ENCODE measurements at regions not wholly inside any gene's neighbourhood (a gene's known extent, or its start where the extent isn't known, plus 50 kb on each side); places are given as distances from the start of the nearest gene placed in this dataset.

- no peak for ATAC-seq (ENCODE audit: insufficient read depth, low read depth)
- Histone ChIP-seq H4K20me1 (ENCODE audit: insufficient read depth, low read length) (no peaks in the 10 kb centered on the region), H3K9ac (ENCODE audit: low read depth, low read length) (no peak overlapping the region)
Observed at GRCh38 chr12:58272461-58272860, 331.1 kb downstream of the ATP23 start.

DNA sequence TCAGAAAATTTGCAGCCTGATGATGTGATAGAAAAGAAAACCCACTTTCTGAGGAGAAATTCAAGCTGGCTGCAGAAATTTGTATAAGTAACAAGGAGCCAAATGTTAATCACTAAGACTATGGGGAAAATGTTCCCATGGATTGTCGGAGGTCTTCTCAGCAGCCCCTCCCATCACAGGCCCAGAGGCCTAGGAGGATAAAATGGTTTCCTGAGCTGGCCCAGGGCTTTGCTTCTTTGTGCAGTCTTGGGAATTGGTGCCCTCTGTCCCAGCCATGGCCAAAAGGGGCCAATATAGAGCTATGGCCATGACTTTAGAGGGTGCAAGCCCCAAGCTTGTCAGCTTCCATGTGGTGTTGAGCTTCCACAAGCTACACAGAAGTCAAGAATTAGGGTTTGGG, 335.9 kb downstream of the ATP23 start:
- H3K79me2 ChIP-seq (ENCODE audit: insufficient read depth, low read length): no peaks in the 10 kb centered on the region
- H3K9me3 ChIP-seq (ENCODE audit: insufficient read depth, low read length, severe bottlenecking): peaks cover 8% of the 10 kb centered on the region
- ATAC-seq (ENCODE audit: insufficient read depth, low read depth) (no peak), DNase-seq (no peak)
- no peaks in the 10 kb centered on the region for H3K36me3 ChIP-seq (ENCODE audit: insufficient read depth, low read length)
- TF ChIP-seq, protein P1, sequence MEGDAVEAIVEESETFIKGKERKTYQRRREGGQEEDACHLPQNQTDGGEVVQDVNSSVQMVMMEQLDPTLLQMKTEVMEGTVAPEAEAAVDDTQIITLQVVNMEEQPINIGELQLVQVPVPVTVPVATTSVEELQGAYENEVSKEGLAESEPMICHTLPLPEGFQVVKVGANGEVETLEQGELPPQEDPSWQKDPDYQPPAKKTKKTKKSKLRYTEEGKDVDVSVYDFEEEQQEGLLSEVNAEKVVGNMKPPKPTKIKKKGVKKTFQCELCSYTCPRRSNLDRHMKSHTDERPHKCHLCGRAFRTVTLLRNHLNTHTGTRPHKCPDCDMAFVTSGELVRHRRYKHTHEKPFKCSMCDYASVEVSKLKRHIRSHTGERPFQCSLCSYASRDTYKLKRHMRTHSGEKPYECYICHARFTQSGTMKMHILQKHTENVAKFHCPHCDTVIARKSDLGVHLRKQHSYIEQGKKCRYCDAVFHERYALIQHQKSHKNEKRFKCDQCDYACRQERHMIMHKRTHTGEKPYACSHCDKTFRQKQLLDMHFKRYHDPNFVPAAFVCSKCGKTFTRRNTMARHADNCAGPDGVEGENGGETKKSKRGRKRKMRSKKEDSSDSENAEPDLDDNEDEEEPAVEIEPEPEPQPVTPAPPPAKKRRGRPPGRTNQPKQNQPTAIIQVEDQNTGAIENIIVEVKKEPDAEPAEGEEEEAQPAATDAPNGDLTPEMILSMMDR (IDR thresholded peaks at IDR 0.05; ENCODE audit: borderline replicate concordance, extremely low read depth, low read length, poor library complexity, severe bottlenecking): no peak
- no peak for TF ChIP-seq EZH2 (IDR thresholded peaks at IDR 0.05; ENCODE audit: borderline replicate concordance, low read depth, low read length, severe bottlenecking)
- no peak overlapping the region for H3K4me3 ChIP-seq (ENCODE audit: low read depth in 1 of 2, low read length in 2 of 2)
- H3K27me3 ChIP-seq (ENCODE audit: insufficient read depth, low read length, poor library complexity): no peaks in the 10 kb centered on the region
- H3K4me1 ChIP-seq (ENCODE audit: insufficient read depth, low read length): no peaks in the 10 kb centered on the region
- H3K9ac ChIP-seq (ENCODE audit: low read depth, low read length): no peak overlapping the region
- H2AFZ ChIP-seq (ENCODE audit: low read depth, low read length): no peak overlapping the region
- H4K20me1 ChIP-seq (ENCODE audit: insufficient read depth, low read length): no peaks in the 10 kb centered on the region
- H3K27ac ChIP-seq (ENCODE audit: low read length): no peak overlapping the region
- no peak overlapping the region for H3K4me2 ChIP-seq (ENCODE audit: insufficient read depth, low read length)

More at GRCh38 chr12:58272461-58272860, 331.1 kb downstream of the ATP23 start:
- Histone ChIP-seq H3K9me3 (ENCODE audit: insufficient read depth, low read length, severe bottlenecking) (peaks cover 4% of the 10 kb centered on the region), H2AFZ (ENCODE audit: low read depth, low read length) (no peak overlapping the region), H3K4me1 (ENCODE audit: insufficient read depth, low read length) (no peaks in the 10 kb centered on the region), H3K79me2 (ENCODE audit: insufficient read depth, low read length) (no peaks in the 10 kb centered on the region), H3K4me2 (ENCODE audit: insufficient read depth, low read length) (no peak overlapping the region), H3K27ac (ENCODE audit: low read length) (no peak overlapping the region), H3K36me3 (ENCODE audit: insufficient read depth, low read length) (no peaks in the 10 kb centered on the region), H3K4me3 (ENCODE audit: low read depth in 1 of 2, low read length in 2 of 2) (no peak overlapping the region), H3K27me3 (ENCODE audit: insufficient read depth, low read length, poor library complexity) (no peaks in the 10 kb centered on the region)
- no peak for TF ChIP-seq EZH2 (IDR thresholded peaks at IDR 0.05; ENCODE audit: borderline replicate concordance, low read depth, low read length, severe bottlenecking)
- TF ChIP-seq, protein P1 (IDR thresholded peaks at IDR 0.05; ENCODE audit: borderline replicate concordance, extremely low read depth, low read length, poor library complexity, severe bottlenecking): no peak
- DNase-seq: no peak

- no peak overlapping the region for H3K9ac ChIP-seq (ENCODE audit: low read depth, low read length)
- DNase-seq: no peak
- H3K4me3 ChIP-seq (ENCODE audit: low read depth in 1 of 2, low read length in 2 of 2): no peak overlapping the region
- no peaks in the 10 kb centered on the region for H3K4me1 ChIP-seq (ENCODE audit: insufficient read depth, low read length)
- no peak overlapping the region for H3K4me2 ChIP-seq (ENCODE audit: insufficient read depth, low read length)
- no peaks in the 10 kb centered on the region for H3K36me3 ChIP-seq (ENCODE audit: insufficient read depth, low read length)
- no peaks in the 10 kb centered on the region for H3K27me3 ChIP-seq (ENCODE audit: insufficient read depth, low read length, poor library complexity)
- ATAC-seq (ENCODE audit: insufficient read depth, low read depth): no peak
- no peaks in the 10 kb centered on the region for H4K20me1 ChIP-seq (ENCODE audit: insufficient read depth, low read length)
- TF ChIP-seq, protein P1 (IDR thresholded peaks at IDR 0.05; ENCODE audit: borderline replicate concordance, extremely low read depth, low read length, poor library complexity, severe bottlenecking): no peak
- no peak for TF ChIP-seq EZH2 (IDR thresholded peaks at IDR 0.05; ENCODE audit: borderline replicate concordance, low read depth, low read length, severe bottlenecking)
- H3K9me3 ChIP-seq (ENCODE audit: insufficient read depth, low read length, severe bottlenecking): no peaks in the 10 kb centered on the region
- no peak overlapping the region for H3K27ac ChIP-seq (ENCODE audit: low read length)
- no peaks in the 10 kb centered on the region for H3K79me2 ChIP-seq (ENCODE audit: insufficient read depth, low read length)
- H2AFZ ChIP-seq (ENCODE audit: low read depth, low read length): no peak overlapping the region
Observed at GRCh38 chr12:58283553-58283952, 342.2 kb downstream of the ATP23 start.

- no peak for ATAC-seq (ENCODE audit: insufficient read depth, low read depth)
- H4K20me1 ChIP-seq (ENCODE audit: insufficient read depth, low read length): no peaks in the 10 kb centered on the region
- no peak overlapping the region for H2AFZ ChIP-seq (ENCODE audit: low read depth, low read length)
- no peak for TF ChIP-seq EZH2 (IDR thresholded peaks at IDR 0.05; ENCODE audit: borderline replicate concordance, low read depth, low read length, severe bottlenecking)
- H3K4me1 ChIP-seq (ENCODE audit: insufficient read depth, low read length): no peaks in the 10 kb centered on the region
- H3K79me2 ChIP-seq (ENCODE audit: insufficient read depth, low read length): no peaks in the 10 kb centered on the region
- no peak overlapping the region for H3K4me2 ChIP-seq (ENCODE audit: insufficient read depth, low read length)
- H3K9ac ChIP-seq (ENCODE audit: low read depth, low read length): no peak overlapping the region
- no peaks in the 10 kb centered on the region for H3K9me3 ChIP-seq (ENCODE audit: insufficient read depth, low read length, severe bottlenecking)
- no peaks in the 10 kb centered on the region for H3K36me3 ChIP-seq (ENCODE audit: insufficient read depth, low read length)
- DNase-seq: no peak
- no peaks in the 10 kb centered on the region for H3K27me3 ChIP-seq (ENCODE audit: insufficient read depth, low read length, poor library complexity)
- H3K27ac ChIP-seq (ENCODE audit: low read length): no peak overlapping the region
- no peak overlapping the region for H3K4me3 ChIP-seq (ENCODE audit: low read depth in 1 of 2, low read length in 2 of 2)
Observed at GRCh38 chr12:58285551-58285950, 344.2 kb downstream of the ATP23 start.
